GM18505 (cell line): ENCODE measurements at regions not wholly inside any gene's neighbourhood (a gene's known extent, or its start where the extent isn't known, plus 50 kb on each side); places are given as distances from the start of the nearest gene placed in this dataset.
A peak's percentile ranks its signal among the peaks of the same experiment; 100 is the strongest.
"Not testable (repeated sequence)": the region's sequence is repeated elsewhere in the genome, so short reads cannot be mapped to it uniquely, and the experiment has no call there.

Source experiments
- ATAC-seq: cut with Tn5 transposase; IDR thresholded peaks from one replicate; pipeline ENCODE4 v1.9.1; 2021; ENCODE audit not compliant: unreplicated experiment
- POLR2A ChIP-seq: IDR thresholded peaks from 4 replicates; pipeline ENCODE4 v1.6.1; 2011; ENCODE audit warnings: borderline replicate concordance; ENCODE audit not compliant: insufficient read depth, insufficient read length; ENCODE audit errors: extremely low read depth

DNA sequence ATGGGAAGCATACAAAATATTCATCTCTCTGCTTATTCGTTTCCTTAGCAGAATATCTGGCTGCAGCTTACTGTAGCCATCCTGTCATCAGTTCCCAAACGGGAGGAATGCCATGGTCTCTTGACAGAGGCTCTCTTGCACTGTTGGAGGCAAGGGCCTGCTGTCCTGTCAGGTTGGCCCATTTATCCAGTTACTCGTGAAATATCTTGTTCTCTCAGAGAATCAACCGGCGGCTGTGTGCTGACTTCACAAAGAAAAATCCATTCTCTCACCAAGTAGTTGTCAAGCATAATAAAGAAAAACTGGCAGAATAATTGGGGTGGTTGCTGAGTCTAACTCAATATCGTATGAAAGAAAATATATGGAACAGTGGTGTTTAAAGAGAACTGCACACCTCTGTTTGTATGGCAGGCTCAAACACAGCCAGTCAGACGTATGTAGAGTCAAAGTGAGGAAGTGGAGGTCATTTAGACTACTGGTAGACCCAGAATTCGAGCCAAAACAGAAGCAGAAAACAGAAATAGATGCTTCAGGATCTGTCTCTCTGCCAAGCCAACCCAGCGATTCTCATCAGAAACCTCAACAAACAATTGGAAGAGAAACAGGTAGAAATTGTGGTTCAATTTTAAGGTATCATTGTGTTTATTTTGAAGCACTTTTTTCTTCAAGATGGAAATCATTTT is 349.2 kb upstream of the PRKCQ start:
- ATAC-seq = no peak
- TF ChIP-seq POLR2A = no peak

DNA sequence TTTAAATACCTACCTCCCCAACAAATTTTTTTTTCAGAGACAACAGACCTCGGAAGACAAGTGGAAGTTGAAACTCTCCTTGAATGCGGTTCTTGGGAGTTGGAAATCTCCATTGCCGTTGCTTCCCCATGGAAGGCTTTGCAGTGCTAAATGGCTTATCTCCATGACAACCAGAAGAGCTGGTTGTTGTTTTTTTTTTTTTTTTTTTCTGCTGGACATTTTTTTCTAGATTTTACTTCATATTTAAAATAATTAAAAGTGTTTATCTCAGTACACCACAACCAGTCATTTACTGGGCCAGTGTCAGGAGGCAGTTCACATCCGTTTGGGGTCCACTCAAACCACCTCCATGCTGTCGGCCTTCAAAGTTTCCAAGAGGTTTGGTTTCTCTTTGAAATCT is 348.5 kb upstream of the PRKCQ start:
- ATAC-seq = no peak
- TF ChIP-seq POLR2A = no peak

DNA sequence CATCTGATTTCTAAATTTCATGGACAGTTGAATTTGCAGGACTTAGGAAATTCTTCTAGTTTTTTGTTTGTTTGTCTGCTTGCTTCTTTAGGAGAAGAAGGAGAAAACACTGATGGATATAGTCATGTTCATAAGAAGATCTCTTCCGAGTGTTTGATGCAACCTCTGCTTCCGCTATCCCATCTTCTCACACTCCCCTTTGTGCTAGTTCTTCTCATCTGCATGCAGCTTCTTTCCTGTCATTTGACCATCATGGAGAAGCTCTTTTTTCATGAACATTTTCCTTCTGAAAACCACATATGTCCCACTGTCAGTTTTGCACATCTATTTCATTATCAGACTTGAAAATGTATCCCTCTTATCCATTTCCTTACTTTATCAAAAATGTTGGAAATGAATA is 346.9 kb upstream of the PRKCQ start:
- no peak for ATAC-seq
- TF ChIP-seq POLR2A = no peak

DNA sequence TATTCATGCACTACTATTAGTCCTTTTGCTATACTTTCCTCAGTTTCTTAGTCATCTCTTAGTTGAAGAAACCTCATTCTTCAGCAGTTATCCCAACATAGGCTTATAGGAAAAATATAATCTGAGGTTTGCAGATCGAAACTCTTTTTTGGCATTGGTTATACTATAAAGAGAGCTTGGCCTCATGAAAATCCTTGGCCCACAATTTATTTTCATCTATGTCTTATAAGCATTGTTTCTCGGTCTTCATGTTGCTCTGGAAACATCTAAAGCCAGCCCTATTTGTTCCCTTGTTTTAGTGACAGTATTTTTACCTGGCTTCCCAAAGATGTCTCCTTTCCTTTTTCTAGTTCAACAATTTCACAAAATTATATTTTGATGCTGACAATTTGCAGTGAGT is 345.1 kb upstream of the PRKCQ start:
- TF ChIP-seq POLR2A = no peak

GRCh38 chr10:6924166-6924565 is 344.1 kb upstream of the PRKCQ start:
- no peak for TF ChIP-seq POLR2A
- no peak for ATAC-seq

More for the DNA sequence above, 345.1 kb upstream of the PRKCQ start:
- no peak for ATAC-seq

DNA sequence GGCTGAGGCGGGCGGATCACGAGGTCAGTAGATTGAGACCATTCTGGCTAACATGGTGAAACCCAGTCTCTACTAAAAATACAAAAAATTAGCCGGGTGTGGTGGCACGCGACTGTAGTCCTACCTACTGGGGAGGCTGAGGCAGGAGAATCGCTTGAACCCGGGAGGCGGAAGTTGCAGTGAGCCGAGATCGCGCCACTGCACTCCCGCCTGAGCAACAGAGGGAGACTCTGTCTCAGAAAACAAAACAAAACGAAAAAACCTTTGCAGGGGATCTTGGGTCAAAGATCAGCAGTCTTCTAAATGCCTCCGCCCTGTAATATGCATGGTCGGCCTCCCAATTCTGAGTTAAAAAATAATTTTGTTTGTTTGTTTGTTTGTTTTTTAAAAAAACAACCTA is 340.9 kb upstream of the PRKCQ start:
- not testable (repeated sequence) for ATAC-seq

DNA sequence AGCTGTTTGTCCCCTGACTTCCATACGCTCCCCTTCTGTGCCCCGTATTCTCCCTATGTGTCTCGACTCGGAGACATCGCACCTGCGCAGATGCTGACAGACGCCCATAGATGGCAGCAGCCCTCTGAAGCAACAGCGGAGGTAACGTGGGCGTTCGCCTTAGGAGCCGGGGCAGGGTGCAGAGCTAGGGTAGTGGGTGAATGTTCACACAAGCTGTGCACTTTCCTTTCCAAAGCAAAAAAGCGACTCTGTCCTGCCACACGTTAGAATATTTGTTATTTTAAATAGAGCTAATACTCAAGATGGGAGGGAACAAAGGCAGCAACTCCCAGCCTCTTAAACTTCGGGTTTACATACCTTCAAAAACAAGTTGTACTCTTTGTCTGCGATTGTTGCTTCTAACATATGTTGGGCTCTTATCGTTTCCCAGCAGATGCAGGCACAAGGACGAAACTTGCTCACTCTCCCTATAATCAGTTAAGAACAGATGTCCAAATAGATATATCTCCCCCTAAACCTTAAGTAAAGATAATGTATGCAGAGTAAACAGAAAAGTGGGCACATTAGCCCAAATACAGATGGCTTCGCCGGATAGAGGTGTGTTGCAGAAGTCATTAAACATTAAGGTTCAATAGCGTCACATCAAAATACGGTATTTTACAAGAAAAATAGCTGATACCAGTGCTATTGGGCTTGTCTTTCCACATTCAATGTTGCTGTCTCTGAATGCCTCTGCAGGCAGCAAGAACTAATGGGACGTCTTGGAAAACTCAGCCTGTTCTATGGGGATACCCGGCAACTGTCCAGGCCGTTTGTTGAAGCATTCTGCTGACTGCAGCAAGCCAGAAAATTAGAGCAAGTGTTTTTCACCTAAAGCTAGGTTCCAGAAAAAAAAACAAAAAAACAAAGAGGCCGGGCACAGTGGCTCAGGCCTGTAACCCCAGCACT is 340.3 kb upstream of the PRKCQ start:
- no peak for TF ChIP-seq POLR2A
- peak; percentile 89 for ATAC-seq

DNA sequence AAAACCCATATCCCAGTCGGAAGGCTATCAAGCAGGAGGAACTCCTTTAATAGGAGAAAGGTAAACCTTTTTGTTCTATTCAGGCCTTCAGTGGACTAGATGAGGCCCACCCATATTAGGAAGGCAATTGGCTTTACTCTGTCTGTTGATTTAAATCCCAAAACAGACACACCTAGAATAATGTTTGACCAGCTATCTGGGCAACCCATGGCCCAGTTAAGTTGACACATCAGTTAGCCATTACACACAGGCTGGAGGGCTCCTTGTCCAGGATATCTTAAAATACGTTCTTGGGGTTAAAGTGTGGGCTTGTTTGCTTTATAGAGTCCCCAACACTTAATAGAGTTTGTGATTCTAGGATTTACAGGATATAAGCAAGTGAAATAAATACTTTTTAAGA is 339.0 kb upstream of the PRKCQ start:
- ATAC-seq = no peak
- no peak for TF ChIP-seq POLR2A

- TF ChIP-seq POLR2A = no peak
- no peak for ATAC-seq
These were observed 338.2 kb upstream of the PRKCQ start for GRCh38 chr10:6918305-6918704.

- no peak for ATAC-seq
These were observed 337.0 kb upstream of the PRKCQ start for GRCh38 chr10:6917125-6917524.

DNA sequence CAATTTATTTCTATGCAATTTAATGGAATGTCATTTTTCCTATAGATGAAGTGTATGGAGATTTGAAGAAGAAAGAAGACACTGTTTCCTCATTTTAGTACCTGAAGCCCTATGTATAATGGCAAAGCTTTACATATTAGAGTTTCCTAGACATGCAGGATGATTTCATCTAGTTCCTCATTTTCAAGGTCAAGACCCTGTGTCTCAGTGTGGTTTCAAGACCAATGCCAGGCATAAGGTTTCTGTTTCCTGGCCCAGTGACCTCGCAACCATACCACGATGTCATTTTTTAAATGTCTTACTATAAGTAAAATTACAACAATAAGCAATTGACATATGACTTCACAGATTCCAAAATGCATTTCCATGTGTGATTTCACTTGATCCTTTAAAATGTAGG is 336.5 kb upstream of the PRKCQ start:
- ATAC-seq = peak; percentile 56
- no peak for TF ChIP-seq POLR2A

More at GRCh38 chr10:6917125-6917524, 337.0 kb upstream of the PRKCQ start:
- TF ChIP-seq POLR2A = no peak

- ATAC-seq = no peak
- no peak for TF ChIP-seq POLR2A
These were observed 335.2 kb upstream of the PRKCQ start for GRCh38 chr10:6915307-6915706.

DNA sequence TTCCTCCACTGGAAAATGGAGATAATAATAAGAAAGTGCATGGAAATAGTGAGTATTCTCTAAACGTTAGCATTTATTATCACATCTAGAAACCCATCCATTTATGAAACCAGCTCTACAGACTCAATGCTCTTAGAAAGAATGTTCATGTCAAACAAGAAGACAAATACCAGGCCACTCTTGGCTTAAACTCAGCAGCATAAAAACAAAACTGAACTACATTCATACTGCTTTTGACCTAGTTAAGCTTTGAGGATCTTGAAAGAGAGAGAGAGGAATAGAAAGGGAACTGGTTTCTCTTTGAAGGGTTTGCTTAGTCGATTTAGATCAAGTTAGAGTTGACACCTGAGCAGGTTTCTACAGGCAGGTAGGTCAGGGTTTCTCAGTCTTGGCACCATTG is 332.9 kb upstream of the PRKCQ start:
- TF ChIP-seq POLR2A = no peak
- ATAC-seq = no peak

- TF ChIP-seq POLR2A = no peak
- ATAC-seq = no peak
These were observed 332.3 kb upstream of the PRKCQ start for GRCh38 chr10:6912424-6912823.

DNA sequence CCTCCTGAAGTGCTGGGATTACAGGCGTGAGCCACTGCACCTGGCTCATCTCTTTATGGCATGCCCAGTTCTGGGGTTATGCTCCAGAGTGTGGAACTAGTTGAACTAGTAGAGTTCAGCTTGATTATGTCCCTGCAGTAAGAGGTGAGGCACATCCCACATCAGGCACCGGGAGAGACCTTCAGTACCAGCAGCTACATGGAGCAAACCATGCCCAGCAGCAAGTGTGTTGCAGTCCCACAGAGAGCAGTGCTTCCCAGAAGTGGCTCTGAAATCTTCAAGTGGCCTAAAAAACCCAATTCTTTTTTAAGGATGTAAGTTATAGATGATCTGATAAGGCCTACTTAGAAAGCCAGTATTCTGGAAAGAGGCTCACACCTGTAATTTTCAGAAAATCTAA is 331.9 kb upstream of the PRKCQ start:
- ATAC-seq = no peak
- no peak for TF ChIP-seq POLR2A
